KMS-11 (cell line): ENCODE measurements at regions not wholly inside any gene's neighbourhood (a gene's known extent, or its start where the extent isn't known, plus 50 kb on each side); places are given as distances from the start of the nearest gene placed in this dataset.
A peak's percentile ranks its signal among the peaks of the same experiment; 100 is the strongest.
"Not testable (repeated sequence)": the region's sequence is repeated elsewhere in the genome, so short reads cannot be mapped to it uniquely, and the experiment has no call there.

Experiments
- H2AFZ ChIP-seq: fragments of 200-600 bp; sonication (generic); 2 replicates; pipeline ENCODE4 v1.6.1; 2016; ENCODE audit warnings: antibody characterized with exemption, mixed run types, low read depth
- H3K27ac ChIP-seq: fragments of 200-600 bp; sonication (generic); 2 replicates; pipeline ENCODE4 v1.6.1; 2016; ENCODE audit warnings: mild to moderate bottlenecking, mixed run types
- H3K27me3 ChIP-seq: fragments of 200-600 bp; sonication (generic); 2 replicates; pipeline ENCODE4 v1.6.1; 2017; ENCODE audit warnings: mild to moderate bottlenecking, low read depth, mixed run types, moderate library complexity; ENCODE audit not compliant: insufficient read depth
- H3K36me3 ChIP-seq: fragments of 200-600 bp; sonication (generic); 2 replicates; pipeline ENCODE4 v1.6.1; 2017; ENCODE audit warnings: mild to moderate bottlenecking, mixed run types; ENCODE audit not compliant: insufficient read depth
- H3K4me1 ChIP-seq: fragments of 200-600 bp; sonication (generic); 2 replicates; pipeline ENCODE4 v1.6.1; 2016; ENCODE audit warnings: mild to moderate bottlenecking, low read depth, mixed run types; ENCODE audit not compliant: poor library complexity, severe bottlenecking
- H3K4me2 ChIP-seq: fragments of 200-600 bp; sonication (generic); 2 replicates; pipeline ENCODE4 v1.7.0; 2016; ENCODE audit warnings: mild to moderate bottlenecking, mixed run types
- H3K4me3 ChIP-seq: fragments of 200-600 bp; sonication (generic); IDR thresholded peaks from 2 replicates; pipeline ENCODE4 v1.6.1; 2017; ENCODE audit warnings: low read depth, low read length, mixed read lengths; ENCODE audit not compliant: insufficient read depth
- H3K79me2 ChIP-seq: fragments of 200-600 bp; sonication (generic); 2 replicates; pipeline ENCODE4 v1.6.1; 2016; ENCODE audit warnings: low read depth, mixed run types; ENCODE audit not compliant: insufficient read depth
- H3K9ac ChIP-seq: fragments of 200-600 bp; sonication (generic); 2 replicates; pipeline ENCODE4 v1.6.1; 2016; ENCODE audit warnings: mild to moderate bottlenecking, mixed run types
- H4K20me1 ChIP-seq: fragments of 200-600 bp; sonication (generic); 2 replicates; pipeline ENCODE4 v1.6.1; 2016; ENCODE audit warnings: mild to moderate bottlenecking, mixed run types; ENCODE audit not compliant: insufficient read depth
- CTCF ChIP-seq: fragments of 200-600 bp; sonication (generic); conservative IDR thresholded peaks from 2 replicates; pipeline ENCODE4 v1.6.1; 2017; ENCODE audit warnings: low read depth, mild to moderate bottlenecking, antibody characterized with exemption, low read length, moderate library complexity, mixed read lengths

- H3K27ac ChIP-seq, H3K4me1 ChIP-seq, H3K36me3 ChIP-seq, H3K4me3 ChIP-seq, H3K79me2 ChIP-seq, H2AFZ ChIP-seq, H3K4me2 ChIP-seq, H3K27me3 ChIP-seq, H3K9ac ChIP-seq, H4K20me1 ChIP-seq: not testable (repeated sequence)
Measured at GRCh38 chr4:55696424-55696823, 60.3 kb upstream of the NMU start.

DNA sequence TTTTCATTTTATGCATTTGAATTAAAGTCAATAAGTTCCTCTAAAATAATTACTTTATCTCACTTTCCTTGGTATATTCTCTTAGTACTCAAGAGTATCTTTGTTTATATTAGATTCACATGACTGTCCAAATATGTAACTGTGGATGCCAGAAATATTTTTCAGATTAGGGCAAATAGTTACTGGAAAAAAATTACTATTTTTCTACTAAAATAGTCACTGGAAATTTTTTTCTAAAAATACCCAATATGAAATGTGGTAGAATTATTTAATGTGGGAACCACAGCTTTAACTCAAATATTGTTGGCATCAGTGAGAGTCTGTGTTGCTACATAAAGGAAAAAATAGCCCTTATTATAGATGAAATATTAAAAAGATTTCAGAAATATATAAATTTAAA is 70.4 kb upstream of the NMU start:
- TF ChIP-seq CTCF = no peak
- no peak overlapping the region for H3K4me3 ChIP-seq
- no peak overlapping the region for H2AFZ ChIP-seq
- H3K27me3 ChIP-seq = no peaks in the 10 kb centered on the region
- H3K79me2 ChIP-seq = no peaks in the 10 kb centered on the region
- H3K4me2 ChIP-seq = no peak overlapping the region
- no peaks in the 10 kb centered on the region for H3K36me3 ChIP-seq
- H3K27ac ChIP-seq = no peak overlapping the region
- no peak overlapping the region for H3K9ac ChIP-seq
- H4K20me1 ChIP-seq = no peaks in the 10 kb centered on the region
- H3K4me1 ChIP-seq = peaks cover 12% of the 10 kb centered on the region

GRCh38 chr4:55707507-55707906 is 71.4 kb upstream of the NMU start:
- no peak overlapping the region for H3K4me3 ChIP-seq
- peak overlapping the region; percentile 53; the same call in 1 of the 2 replicates for H3K9ac ChIP-seq
- H3K27ac ChIP-seq = peak overlapping the region; percentile 58
- no peaks in the 10 kb centered on the region for H3K27me3 ChIP-seq
- no peak for TF ChIP-seq CTCF
- peaks cover 12% of the 10 kb centered on the region for H3K4me1 ChIP-seq
- H3K4me2 ChIP-seq = peak overlapping the region; percentile 71
- peak overlapping the region; percentile 72 for H2AFZ ChIP-seq
- H4K20me1 ChIP-seq = no peaks in the 10 kb centered on the region
- H3K36me3 ChIP-seq = no peaks in the 10 kb centered on the region
- H3K79me2 ChIP-seq = no peaks in the 10 kb centered on the region

DNA sequence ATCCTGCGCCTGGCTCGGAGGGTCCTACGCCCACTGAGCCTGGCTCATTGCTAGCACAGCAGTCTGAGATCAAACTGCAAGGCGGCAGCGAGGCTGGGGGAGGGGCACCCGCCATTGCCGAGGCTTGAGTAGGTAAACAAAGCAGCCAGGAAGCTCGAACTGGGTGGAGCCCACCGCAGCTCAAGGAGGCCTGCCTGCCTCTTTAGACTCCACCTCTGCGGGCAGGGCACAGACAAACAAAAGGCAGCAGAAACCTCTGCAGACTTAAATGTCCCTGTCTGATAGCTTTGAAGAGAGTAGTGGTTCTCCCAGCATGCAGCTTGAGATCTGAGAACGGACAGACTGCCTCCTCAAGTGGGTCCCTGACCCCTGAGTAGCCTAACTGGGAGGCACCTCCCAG is 71.9 kb upstream of the NMU start:
- peak overlapping the region; percentile 58 for H3K27ac ChIP-seq
- H3K79me2 ChIP-seq, H3K27me3 ChIP-seq, H3K4me3 ChIP-seq, H3K36me3 ChIP-seq, H4K20me1 ChIP-seq: not testable (repeated sequence)
- peak overlapping the region; percentile 72 for H2AFZ ChIP-seq
- H3K4me1 ChIP-seq = peaks cover 12% of the 10 kb centered on the region
- H3K4me2 ChIP-seq = peak overlapping the region; percentile 71; the same call in 1 of the 2 replicates
- H3K9ac ChIP-seq = peak overlapping the region; percentile 53; the same call in 1 of the 2 replicates

DNA sequence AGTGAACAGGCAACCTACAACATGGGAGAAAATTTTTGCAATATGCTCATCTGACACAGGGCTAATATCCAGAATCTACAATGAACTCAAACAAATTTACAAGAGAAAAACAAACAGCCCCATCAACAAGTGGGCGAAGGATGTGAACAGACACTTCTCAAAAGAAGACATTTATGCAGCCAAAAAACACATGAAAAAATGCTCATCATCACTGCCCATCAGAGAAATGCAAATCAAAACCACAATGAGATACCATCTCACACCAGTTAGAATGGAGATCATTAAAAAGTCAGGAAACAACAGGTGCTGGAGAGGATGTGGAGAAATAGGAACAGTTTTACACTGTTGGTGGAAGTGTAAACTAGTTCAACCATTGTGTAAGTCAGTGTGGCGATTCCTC is 76.7 kb upstream of the NMU start:
- not testable (repeated sequence) for H3K4me1 ChIP-seq, H3K4me3 ChIP-seq, H4K20me1 ChIP-seq, H2AFZ ChIP-seq, H3K9ac ChIP-seq, H3K36me3 ChIP-seq, H3K27me3 ChIP-seq, H3K4me2 ChIP-seq, H3K79me2 ChIP-seq, H3K27ac ChIP-seq

DNA sequence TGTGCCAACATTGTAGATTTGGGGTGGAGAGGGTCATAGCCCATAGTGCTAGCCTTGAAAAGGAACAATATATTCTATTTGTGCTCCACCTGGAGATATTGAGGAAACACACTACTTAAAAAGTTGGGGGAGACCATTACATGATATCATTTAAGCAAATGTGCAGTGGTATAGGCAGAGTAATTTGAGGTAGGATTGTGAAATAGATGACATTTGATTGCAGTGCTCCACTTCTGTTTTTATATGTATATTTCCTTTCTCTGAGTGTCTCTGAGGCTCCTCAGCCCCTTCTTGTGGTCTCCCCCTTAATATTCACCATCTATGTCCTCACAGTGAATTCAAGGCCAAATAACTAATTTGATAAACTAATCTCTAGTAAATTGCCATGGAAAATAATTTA is 85.6 kb upstream of the NMU start:
- Histone ChIP-seq H3K27ac (no peak overlapping the region), H2AFZ (no peak overlapping the region), H3K36me3 (no peaks in the 10 kb centered on the region), H3K4me2 (no peak overlapping the region), H3K79me2 (no peaks in the 10 kb centered on the region), H3K9ac (no peak overlapping the region), H3K4me1 (no peaks in the 10 kb centered on the region), H3K27me3 (no peaks in the 10 kb centered on the region), H4K20me1 (no peaks in the 10 kb centered on the region), H3K4me3 (no peak overlapping the region)
- no peak for TF ChIP-seq CTCF
